A673 (cell line): ENCODE measurements at regions not wholly inside any gene's neighbourhood (a gene's known extent, or its start where the extent isn't known, plus 50 kb on each side); places are given as distances from the start of the nearest gene placed in this dataset.

Experiments used
- BruUV-seq: library from RNA; stranded (reverse); fragments of 400-500 nt; replicated peaks from 2 replicates; lab custom pipeline; 2021; lab: Mats Ljungman, UMichigan
- CTCF ChIA-PET: fragments of 300-600 bp; sonication (Branson Sonifier 250); formaldehyde crosslinking; loops from one replicate; lab custom pipeline; 2022; ENCODE audit warnings: antibody characterized with exemption; lab: Charles Lee
- POLR2A ChIA-PET: fragments of 300-600 bp; sonication (Branson Sonifier 250); formaldehyde crosslinking; loops from one replicate; lab custom pipeline; 2022; ENCODE audit warnings: antibody characterized with exemption; ENCODE audit not compliant: low non-redundant PET; lab: Charles Lee
- DNase-seq: peaks from one replicate; pipeline ENCODE4 v3.0.0-alpha.2; 2015; ENCODE audit warnings: low spot score
- H3K27ac ChIP-seq: fragments of 200-600 bp; sonication (generic); 2 replicates; pipeline ENCODE4 v1.5.1; 2016; ENCODE audit warnings: mixed run types, low read depth, mild to moderate bottlenecking, mixed read lengths, antibody characterized with exemption, low read length; ENCODE audit not compliant: poor library complexity, severe bottlenecking
- H3K27me3 ChIP-seq: fragments of 200-600 bp; sonication (generic); replicated peaks from 2 replicates; pipeline ENCODE4 v1.6.1; 2017; ENCODE audit warnings: mixed run types, low read depth, mild to moderate bottlenecking, mixed read lengths, antibody characterized with exemption, low read length; ENCODE audit not compliant: insufficient read depth, poor library complexity
- H3K36me3 ChIP-seq: fragments of 200-600 bp; sonication (generic); 2 replicates; pipeline ENCODE4 v1.6.1; 2016; ENCODE audit warnings: mixed run types, mild to moderate bottlenecking, mixed read lengths, antibody characterized with exemption, low read length; ENCODE audit not compliant: insufficient read depth, poor library complexity, severe bottlenecking
- H3K4me1 ChIP-seq: fragments of 200-600 bp; sonication (generic); 2 replicates; pipeline ENCODE4 v1.6.1; 2017; ENCODE audit warnings: mixed run types, mild to moderate bottlenecking, mixed read lengths, antibody characterized with exemption, low read length; ENCODE audit not compliant: insufficient read depth, poor library complexity, severe bottlenecking
- H3K4me3 ChIP-seq: fragments of 200-600 bp; sonication (generic); 2 replicates; pipeline ENCODE4 v1.5.1; 2016; ENCODE audit warnings: low read depth, mixed run types, mild to moderate bottlenecking, mixed read lengths, low read length; ENCODE audit not compliant: poor library complexity, severe bottlenecking
- H3K9me3 ChIP-seq: fragments of 200-600 bp; sonication (generic); 2 replicates; pipeline ENCODE4 v1.6.1; 2016; ENCODE audit warnings: mixed run types, low read depth, mild to moderate bottlenecking, mixed read lengths, antibody characterized with exemption, low read length; ENCODE audit not compliant: poor library complexity, severe bottlenecking
- CTCF ChIP-seq: fragments of 300-800, 200-600 bp; sonication (generic); conservative IDR thresholded peaks from 2 replicates; pipeline ENCODE4 v1.5.1; 2017; ENCODE audit warnings: low read depth, mild to moderate bottlenecking, antibody characterized with exemption, low read length, moderate library complexity, mixed read lengths
- EZH2 ChIP-seq: fragments of 200-600 bp; sonication (generic); IDR thresholded peaks from 2 replicates; pipeline ENCODE4 v1.6.1; 2017; ENCODE audit warnings: borderline replicate concordance, low read depth, mild to moderate bottlenecking, mixed read lengths, antibody characterized with exemption, low read length; ENCODE audit not compliant: poor library complexity, severe bottlenecking
- intact Hi-C: fragments of 100-400 bp; cut with micrococcal nuclease; formaldehyde crosslinking; loops from one replicate; pipeline ENCODE4 v1.10.0; 2022; ENCODE audit not compliant: unreplicated experiment

GRCh38 chr3:104190681-104191080 is 1176.0 kb upstream of the ALCAM start:
- intact Hi-C loops, result no loop called here
- DNase-seq, result peak; percentile 86
- H3K9me3 ChIP-seq, result peaks cover 6% of the 10 kb centered on the region
- ChIA-PET POLR2A (no interaction called here), CTCF (interaction anchor here (0.6 to 0.8 kb wide), 2 partner anchors 89 to 510 kb away, joined by 3 to 4 read pairs; no protein-coding TSS in a partner anchor)
- TF ChIP-seq EZH2 (no peak), CTCF (no peak)
- no peaks in the 10 kb centered on the region for H3K36me3 ChIP-seq
- H3K27me3 ChIP-seq, result no peaks in the 10 kb centered on the region
- peaks cover 8% of the 10 kb centered on the region for H3K4me1 ChIP-seq
- H3K4me3 ChIP-seq, result no peak overlapping the region
- H3K27ac ChIP-seq, result peak overlapping the region; percentile 47
- BruUV-seq, result no TSS peak

- H3K4me3 ChIP-seq, result no peak overlapping the region
- ChIA-PET CTCF (no interaction called here), POLR2A (no interaction called here)
- no peak overlapping the region for H3K27ac ChIP-seq
- TF ChIP-seq CTCF (no peak), EZH2 (no peak)
- no peaks in the 10 kb centered on the region for H3K4me1 ChIP-seq
- no TSS peak for BruUV-seq
- no peaks in the 10 kb centered on the region for H3K27me3 ChIP-seq
- peak; percentile 55 for DNase-seq
- intact Hi-C loops, result no loop called here
- no peaks in the 10 kb centered on the region for H3K36me3 ChIP-seq
- H3K9me3 ChIP-seq, result no peaks in the 10 kb centered on the region
Measured at GRCh38 chr3:104198131-104198530, 1168.6 kb upstream of the ALCAM start.

- intact Hi-C loops, result no loop called here
- TF ChIP-seq EZH2, result no peak
- Histone ChIP-seq H3K9me3 (no peaks in the 10 kb centered on the region), H3K4me1 (no peaks in the 10 kb centered on the region), H3K27me3 (no peaks in the 10 kb centered on the region), H3K4me3 (no peak overlapping the region), H3K36me3 (no peaks in the 10 kb centered on the region), H3K27ac (no peak overlapping the region)
- peak; percentile 3 for DNase-seq
- ChIA-PET CTCF (no interaction called here), POLR2A (no interaction called here)
- BruUV-seq, result no TSS peak
Measured at GRCh38 chr3:104206925-104207324, 1159.8 kb upstream of the ALCAM start.

- Histone ChIP-seq H3K9me3 (no peaks in the 10 kb centered on the region), H3K27ac (no peak overlapping the region), H3K4me1 (no peaks in the 10 kb centered on the region), H3K4me3 (no peak overlapping the region), H3K36me3 (no peaks in the 10 kb centered on the region), H3K27me3 (no peaks in the 10 kb centered on the region)
- intact Hi-C loops, result no loop called here
- TF ChIP-seq EZH2 (no peak), CTCF (peak; percentile 30; the same call in 1 of the 2 replicates)
- DNase-seq, result no peak
- POLR2A ChIA-PET, result no interaction called here
- CTCF ChIA-PET, result no interaction called here
- no TSS peak for BruUV-seq
Measured at GRCh38 chr3:104214277-104214676, 1152.4 kb upstream of the ALCAM start.
